ENCODE measurements at regions not wholly inside any gene's neighbourhood (a gene's known extent, or its start where the extent isn't known, plus 50 kb on each side); places are given as distances from the start of the nearest gene placed in this dataset.

GRCh38 chr10:78247821-78248220 is 214.2 kb downstream of the RPS24 start:
- H3K36me3 ChIP-seq (ENCODE audit: control insufficient read depth, insufficient read depth, low read length): no peaks in the 10 kb centered on the region
- H3K27me3 ChIP-seq (ENCODE audit: insufficient read depth, low read length, poor library complexity): no peaks in the 10 kb centered on the region
- no peaks in the 10 kb centered on the region for H3K79me1 ChIP-seq (ENCODE audit: low read length)
- H4K8ac ChIP-seq (ENCODE audit: low read depth, low read length): no peak overlapping the region
- no peak overlapping the region for H3K27ac ChIP-seq (ENCODE audit: low read depth, low read length)
- H4K5ac ChIP-seq (ENCODE audit: low read length): no peak overlapping the region
- no peak overlapping the region for H3K4me3 ChIP-seq (ENCODE audit: low read length)
- no peak overlapping the region for H3K4ac ChIP-seq (ENCODE audit: low read depth, low read length)
- no peak overlapping the region for H3K23ac ChIP-seq (ENCODE audit: low read length)
- H3K9ac ChIP-seq (ENCODE audit: low read length): no peak overlapping the region
- no peak overlapping the region for H3K4me2 ChIP-seq (ENCODE audit: low read length)
- H2AK5ac ChIP-seq (ENCODE audit: low read length): no peak overlapping the region
- no peak for DNase-seq
- no peaks in the 10 kb centered on the region for H3K4me1 ChIP-seq (ENCODE audit: control insufficient read depth, low read depth, low read length)
- no peak overlapping the region for H3K56ac ChIP-seq (ENCODE audit: low read length)
- H3K79me2 ChIP-seq (ENCODE audit: control insufficient read depth, insufficient read depth, low read length): no peaks in the 10 kb centered on the region
- no peak overlapping the region for H3K18ac ChIP-seq (ENCODE audit: low read length)
- no CpG with 5 or more reads among the region's 1 CpG for WGBS (ENCODE audit: extremely low coverage, insufficient coverage, low lambda C conversion rate)
- no peak overlapping the region for H2BK5ac ChIP-seq (ENCODE audit: low read length)
- no peak overlapping the region for H2BK15ac ChIP-seq (replicated peaks; ENCODE audit: low read depth)
- H2BK120ac ChIP-seq (ENCODE audit: low read depth, low read length): no peak overlapping the region

- Histone ChIP-seq H3K4me1 (ENCODE audit: control insufficient read depth, low read depth, low read length) (no peaks in the 10 kb centered on the region), H3K27ac (ENCODE audit: low read depth, low read length) (no peak overlapping the region), H3K4me3 (ENCODE audit: low read length) (no peak overlapping the region), H3K4me2 (ENCODE audit: low read length) (no peak overlapping the region), H2BK5ac (ENCODE audit: low read length) (no peak overlapping the region), H3K79me1 (ENCODE audit: low read length) (no peaks in the 10 kb centered on the region), H3K23ac (ENCODE audit: low read length) (no peak overlapping the region), H3K36me3 (ENCODE audit: control insufficient read depth, insufficient read depth, low read length) (no peaks in the 10 kb centered on the region), H4K8ac (ENCODE audit: low read depth, low read length) (no peak overlapping the region), H4K5ac (ENCODE audit: low read length) (no peak overlapping the region), H3K79me2 (ENCODE audit: control insufficient read depth, insufficient read depth, low read length) (no peaks in the 10 kb centered on the region), H2AK5ac (ENCODE audit: low read length) (no peak overlapping the region), H2BK120ac (ENCODE audit: low read depth, low read length) (no peak overlapping the region), H3K27me3 (ENCODE audit: insufficient read depth, low read length, poor library complexity) (no peaks in the 10 kb centered on the region), H3K4ac (ENCODE audit: low read depth, low read length) (no peak overlapping the region), H2BK15ac (replicated peaks; ENCODE audit: low read depth) (no peak overlapping the region), H3K9ac (ENCODE audit: low read length) (no peak overlapping the region), H3K18ac (ENCODE audit: low read length) (no peak overlapping the region), H3K56ac (ENCODE audit: low read length) (no peak overlapping the region)
- no peak for DNase-seq
- WGBS (ENCODE audit: extremely low coverage, insufficient coverage, low lambda C conversion rate): no CpG with 5 or more reads among the region's 22 CpGs
Measured at GRCh38 chr10:78248651-78249464, 215.2 kb downstream of the RPS24 start.

- H2BK120ac ChIP-seq (ENCODE audit: low read depth, low read length): no peak overlapping the region
- no CpG with 5 or more reads among the region's 3 CpGs for WGBS (ENCODE audit: extremely low coverage, insufficient coverage, low lambda C conversion rate)
- H2BK15ac ChIP-seq (replicated peaks; ENCODE audit: low read depth): no peak overlapping the region
- no peak overlapping the region for H3K27ac ChIP-seq (ENCODE audit: low read depth, low read length)
- H2AK5ac ChIP-seq (ENCODE audit: low read length): no peak overlapping the region
- H3K23ac ChIP-seq (ENCODE audit: low read length): no peak overlapping the region
- no peaks in the 10 kb centered on the region for H3K79me2 ChIP-seq (ENCODE audit: control insufficient read depth, insufficient read depth, low read length)
- no peaks in the 10 kb centered on the region for H3K36me3 ChIP-seq (ENCODE audit: control insufficient read depth, insufficient read depth, low read length)
- no peak overlapping the region for H3K56ac ChIP-seq (ENCODE audit: low read length)
- H3K27me3 ChIP-seq (ENCODE audit: insufficient read depth, low read length, poor library complexity): no peaks in the 10 kb centered on the region
- no peak overlapping the region for H3K4ac ChIP-seq (ENCODE audit: low read depth, low read length)
- no peak overlapping the region for H2BK5ac ChIP-seq (ENCODE audit: low read length)
- H3K79me1 ChIP-seq (ENCODE audit: low read length): no peaks in the 10 kb centered on the region
- no peak overlapping the region for H3K9ac ChIP-seq (ENCODE audit: low read length)
- no peak for DNase-seq
- no peak overlapping the region for H3K4me2 ChIP-seq (ENCODE audit: low read length)
- no peaks in the 10 kb centered on the region for H3K4me1 ChIP-seq (ENCODE audit: control insufficient read depth, low read depth, low read length)
- H3K4me3 ChIP-seq (ENCODE audit: low read length): no peak overlapping the region
- no peak overlapping the region for H4K8ac ChIP-seq (ENCODE audit: low read depth, low read length)
- H4K5ac ChIP-seq (ENCODE audit: low read length): no peak overlapping the region
- H3K18ac ChIP-seq (ENCODE audit: low read length): no peak overlapping the region
Measured at GRCh38 chr10:78249690-78250089, 216.0 kb downstream of the RPS24 start.

GRCh38 chr10:78250313-78251015 is 216.8 kb downstream of the RPS24 start:
- Histone ChIP-seq H3K4me3 (ENCODE audit: low read length) (no peak overlapping the region), H3K27ac (ENCODE audit: low read depth, low read length) (no peak overlapping the region), H3K9ac (ENCODE audit: low read length) (no peak overlapping the region), H3K23ac (ENCODE audit: low read length) (no peak overlapping the region), H2BK15ac (replicated peaks; ENCODE audit: low read depth) (no peak overlapping the region), H4K5ac (ENCODE audit: low read length) (no peak overlapping the region), H3K18ac (ENCODE audit: low read length) (no peak overlapping the region), H3K27me3 (ENCODE audit: insufficient read depth, low read length, poor library complexity) (no peaks in the 10 kb centered on the region), H3K79me1 (ENCODE audit: low read length) (no peaks in the 10 kb centered on the region), H3K56ac (ENCODE audit: low read length) (no peak overlapping the region), H3K79me2 (ENCODE audit: control insufficient read depth, insufficient read depth, low read length) (no peaks in the 10 kb centered on the region), H2BK5ac (ENCODE audit: low read length) (no peak overlapping the region), H3K4ac (ENCODE audit: low read depth, low read length) (no peak overlapping the region), H3K4me1 (ENCODE audit: control insufficient read depth, low read depth, low read length) (no peaks in the 10 kb centered on the region), H3K4me2 (ENCODE audit: low read length) (no peak overlapping the region), H4K8ac (ENCODE audit: low read depth, low read length) (no peak overlapping the region), H3K36me3 (ENCODE audit: control insufficient read depth, insufficient read depth, low read length) (no peaks in the 10 kb centered on the region), H2AK5ac (ENCODE audit: low read length) (no peak overlapping the region), H2BK120ac (ENCODE audit: low read depth, low read length) (no peak overlapping the region)
- no peak for DNase-seq
- no CpG with 5 or more reads among the region's 8 CpGs for WGBS (ENCODE audit: extremely low coverage, insufficient coverage, low lambda C conversion rate)

GRCh38 chr10:78251016-78251385 is 217.3 kb downstream of the RPS24 start:
- no peak overlapping the region for H3K23ac ChIP-seq (ENCODE audit: low read length)
- H2AK5ac ChIP-seq (ENCODE audit: low read length): no peak overlapping the region
- no peaks in the 10 kb centered on the region for H3K4me1 ChIP-seq (ENCODE audit: control insufficient read depth, low read depth, low read length)
- no peak overlapping the region for H3K4me3 ChIP-seq (ENCODE audit: low read length)
- no peaks in the 10 kb centered on the region for H3K79me1 ChIP-seq (ENCODE audit: low read length)
- no peak overlapping the region for H3K9ac ChIP-seq (ENCODE audit: low read length)
- no peak overlapping the region for H3K18ac ChIP-seq (ENCODE audit: low read length)
- H4K8ac ChIP-seq (ENCODE audit: low read depth, low read length): no peak overlapping the region
- H2BK15ac ChIP-seq (replicated peaks; ENCODE audit: low read depth): no peak overlapping the region
- no peaks in the 10 kb centered on the region for H3K27me3 ChIP-seq (ENCODE audit: insufficient read depth, low read length, poor library complexity)
- H4K5ac ChIP-seq (ENCODE audit: low read length): no peak overlapping the region
- no peak for DNase-seq
- H3K56ac ChIP-seq (ENCODE audit: low read length): no peak overlapping the region
- no peaks in the 10 kb centered on the region for H3K36me3 ChIP-seq (ENCODE audit: control insufficient read depth, insufficient read depth, low read length)
- H3K79me2 ChIP-seq (ENCODE audit: control insufficient read depth, insufficient read depth, low read length): no peaks in the 10 kb centered on the region
- no CpG with 5 or more reads among the region's 7 CpGs for WGBS (ENCODE audit: extremely low coverage, insufficient coverage, low lambda C conversion rate)
- no peak overlapping the region for H3K27ac ChIP-seq (ENCODE audit: low read depth, low read length)
- no peak overlapping the region for H3K4me2 ChIP-seq (ENCODE audit: low read length)
- H2BK5ac ChIP-seq (ENCODE audit: low read length): no peak overlapping the region
- no peak overlapping the region for H3K4ac ChIP-seq (ENCODE audit: low read depth, low read length)
- H2BK120ac ChIP-seq (ENCODE audit: low read depth, low read length): no peak overlapping the region

Measured in mesendoderm (in vitro differentiated cells).